ENCODE measurements at regions not wholly inside any gene's neighbourhood (a gene's known extent, or its start where the extent isn't known, plus 50 kb on each side); places are given as distances from the start of the nearest gene placed in this dataset.

GRCh38 chr1:105483436-105483835, 1573.0 kb upstream of the PRMT6 start:
- intact Hi-C loops (cut with DNase I): no loop called here
- Histone ChIP-seq H3K27me3 (no peaks in the 10 kb centered on the region), H3K4me3 (no peak overlapping the region), H3K27ac (no peak overlapping the region), H3K4me1 (no peaks in the 10 kb centered on the region), H3K36me3 (no peaks in the 10 kb centered on the region), H3K9me3 (no peaks in the 10 kb centered on the region)
- DNase-seq (ENCODE audit: extremely low spot score in 2 of 2): no peak
- TF ChIP-seq CTCF (IDR thresholded peaks at IDR 0.05): no peak
- no peak for TF ChIP-seq POLR2AphosphoS5 (IDR thresholded peaks at IDR 0.05; ENCODE audit: insufficient read depth in 1 of 2, low read depth in 1 of 2)
- no peak for TF ChIP-seq POLR2A (IDR thresholded peaks at IDR 0.05)

- Histone ChIP-seq H3K4me3 (no peak overlapping the region), H3K4me1 (no peaks in the 10 kb centered on the region), H3K9me3 (no peaks in the 10 kb centered on the region), H3K27me3 (no peaks in the 10 kb centered on the region), H3K36me3 (no peaks in the 10 kb centered on the region), H3K27ac (no peak overlapping the region)
- no peak for DNase-seq (ENCODE audit: extremely low spot score in 2 of 2)
- TF ChIP-seq POLR2AphosphoS5 (IDR thresholded peaks at IDR 0.05; ENCODE audit: insufficient read depth in 1 of 2, low read depth in 1 of 2) (no peak), POLR2A (IDR thresholded peaks at IDR 0.05) (no peak), CTCF (IDR thresholded peaks at IDR 0.05) (no peak)
- intact Hi-C loops (cut with DNase I): no loop called here
Measured at GRCh38 chr1:105485207-105485606, 1571.3 kb upstream of the PRMT6 start.

- intact Hi-C loops (cut with DNase I): no loop called here
Measured at GRCh38 chr1:105492921-105493320, 1563.6 kb upstream of the PRMT6 start.

GRCh38 chr1:105516068-105516467, 1540.4 kb upstream of the PRMT6 start:
- intact Hi-C loops (cut with DNase I): no loop called here
- Histone ChIP-seq H3K36me3 (no peaks in the 10 kb centered on the region), H3K9me3 (no peaks in the 10 kb centered on the region), H3K4me1 (no peaks in the 10 kb centered on the region), H3K27ac (no peak overlapping the region), H3K27me3 (no peaks in the 10 kb centered on the region), H3K4me3 (no peak overlapping the region)
- TF ChIP-seq POLR2AphosphoS5 (IDR thresholded peaks at IDR 0.05; ENCODE audit: insufficient read depth in 1 of 2, low read depth in 1 of 2) (no peak), POLR2A (IDR thresholded peaks at IDR 0.05) (no peak), CTCF (IDR thresholded peaks at IDR 0.05) (no peak)
- no peak for DNase-seq (ENCODE audit: extremely low spot score in 2 of 2)

More at GRCh38 chr1:105492921-105493320, 1563.6 kb upstream of the PRMT6 start:
- Histone ChIP-seq H3K4me3 (no peak overlapping the region), H3K27ac (no peak overlapping the region), H3K4me1 (no peaks in the 10 kb centered on the region), H3K27me3 (no peaks in the 10 kb centered on the region), H3K9me3 (no peaks in the 10 kb centered on the region), H3K36me3 (no peaks in the 10 kb centered on the region)
- DNase-seq (ENCODE audit: extremely low spot score in 2 of 2): no peak
- TF ChIP-seq CTCF (IDR thresholded peaks at IDR 0.05): no peak
- TF ChIP-seq POLR2A (IDR thresholded peaks at IDR 0.05): no peak
- TF ChIP-seq POLR2AphosphoS5 (IDR thresholded peaks at IDR 0.05; ENCODE audit: insufficient read depth in 1 of 2, low read depth in 1 of 2): no peak

- H3K4me1 ChIP-seq: no peaks in the 10 kb centered on the region
- TF ChIP-seq CTCF (IDR thresholded peaks at IDR 0.05) (no peak), POLR2AphosphoS5 (IDR thresholded peaks at IDR 0.05; ENCODE audit: insufficient read depth in 1 of 2, low read depth in 1 of 2) (no peak), POLR2A (IDR thresholded peaks at IDR 0.05) (no peak)
- H3K4me3 ChIP-seq: no peak overlapping the region
- no peaks in the 10 kb centered on the region for H3K9me3 ChIP-seq
- H3K36me3 ChIP-seq: no peaks in the 10 kb centered on the region
- intact Hi-C loops (cut with DNase I): no loop called here
- H3K27ac ChIP-seq: no peak overlapping the region
- no peaks in the 10 kb centered on the region for H3K27me3 ChIP-seq
- no peak for DNase-seq (ENCODE audit: extremely low spot score in 2 of 2)
Measured at GRCh38 chr1:105533996-105534395, 1522.5 kb upstream of the PRMT6 start.
